NCI-H1930 (cell line): ENCODE measurements at regions not wholly inside any gene's neighbourhood (a gene's known extent, or its start where the extent isn't known, plus 50 kb on each side); places are given as distances from the start of the nearest gene placed in this dataset.
A peak's percentile ranks its signal among the peaks of the same experiment; 100 is the strongest.
"Not testable (repeated sequence)": the region's sequence is repeated elsewhere in the genome, so short reads cannot be mapped to it uniquely, and the experiment has no call there.

Source experiments
- DNase-seq, 2 experiments: peaks; one replicate each; lab custom pipeline; 2025; lab: John Stamatoyannopoulos, UW

DNA sequence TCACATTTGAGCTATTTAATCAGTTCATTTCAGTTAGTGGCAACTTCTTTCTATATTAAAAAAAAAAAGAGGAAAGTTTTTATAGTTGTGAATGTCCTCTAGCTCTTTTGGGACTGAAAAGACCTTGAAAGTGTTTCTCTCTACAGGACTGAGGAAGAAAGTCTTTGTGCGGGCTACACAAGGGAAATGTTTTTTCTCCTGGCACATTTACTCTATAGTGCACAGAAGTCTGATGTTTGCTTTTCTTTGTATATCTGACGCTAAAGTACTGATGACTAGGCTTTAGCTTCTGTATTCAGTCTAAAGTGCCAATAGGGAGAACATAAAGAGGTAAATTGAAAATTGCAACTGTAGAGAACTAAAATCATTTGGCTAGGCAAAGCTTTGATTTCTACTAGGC lies 737.4 kb upstream of the LUZP2 start:
- no peak for DNase-seq

GRCh38 chr11:23764286-23764685 lies 732.6 kb upstream of the LUZP2 start:
- DNase-seq: no peak

- DNase-seq: no peak
Measured at GRCh38 chr11:23765682-23766252, 731.1 kb upstream of the LUZP2 start.

DNA sequence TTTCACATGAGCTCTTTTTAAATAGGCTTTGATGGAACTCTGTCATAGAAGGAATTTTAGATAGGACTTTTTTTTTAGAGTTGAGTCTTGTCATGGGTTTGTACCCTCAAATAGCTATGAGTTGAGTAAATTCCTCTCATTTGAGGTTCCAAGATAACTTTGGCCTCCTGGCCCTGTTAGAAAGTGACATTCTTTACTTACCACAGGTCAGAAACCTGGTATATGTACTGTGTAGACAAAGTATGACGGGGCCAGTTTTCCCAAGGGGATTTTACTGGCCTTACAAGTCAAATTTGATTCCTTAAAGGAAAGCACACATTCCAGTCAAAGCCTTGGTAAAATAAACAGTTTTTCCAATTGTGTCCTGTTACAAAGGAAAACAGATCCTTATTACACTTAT lies 729.3 kb upstream of the LUZP2 start:
- no peak for DNase-seq

- DNase-seq: no peak
Measured at GRCh38 chr11:23769214-23769613, 727.6 kb upstream of the LUZP2 start.

- DNase-seq: no peak
Measured at GRCh38 chr11:23772081-23772480, 724.8 kb upstream of the LUZP2 start.

DNA sequence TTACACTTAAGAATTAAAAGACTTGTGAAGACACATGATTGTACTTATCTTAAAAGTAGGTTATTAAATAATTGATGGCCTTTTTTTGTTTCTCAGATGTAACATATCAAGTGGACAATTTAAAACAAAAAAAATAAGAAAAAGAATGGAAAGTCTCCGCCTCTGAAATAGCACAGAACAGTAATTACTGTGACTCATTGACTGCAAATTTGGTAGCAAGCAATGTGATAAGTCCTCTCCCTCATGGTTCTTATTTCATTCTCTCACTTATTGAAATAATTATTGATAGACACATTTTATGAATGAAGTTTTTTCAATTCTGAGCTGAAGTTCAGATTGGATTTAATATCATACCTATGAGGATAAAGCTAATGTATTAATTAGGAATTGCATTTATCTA lies 717.9 kb upstream of the LUZP2 start:
- DNase-seq: no peak

DNA sequence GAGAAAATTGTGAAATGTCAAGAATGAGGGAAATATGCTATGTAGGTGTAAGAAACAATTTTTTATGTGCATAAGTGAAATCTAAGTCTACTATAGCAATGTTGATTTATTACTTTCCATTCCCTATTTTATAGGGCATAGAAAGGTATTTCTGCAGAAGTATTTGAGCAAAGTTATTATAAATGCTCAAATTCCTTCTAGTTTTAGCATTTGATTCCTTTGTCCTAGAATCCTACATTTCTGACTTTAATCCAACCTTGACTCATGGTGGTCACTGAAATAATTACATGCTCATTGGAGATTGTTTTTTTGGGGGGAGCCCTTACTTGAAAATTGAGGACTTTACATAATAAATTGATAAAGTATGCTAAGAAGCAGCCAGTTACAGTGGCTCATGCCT lies 716.6 kb upstream of the LUZP2 start:
- no peak for DNase-seq

DNA sequence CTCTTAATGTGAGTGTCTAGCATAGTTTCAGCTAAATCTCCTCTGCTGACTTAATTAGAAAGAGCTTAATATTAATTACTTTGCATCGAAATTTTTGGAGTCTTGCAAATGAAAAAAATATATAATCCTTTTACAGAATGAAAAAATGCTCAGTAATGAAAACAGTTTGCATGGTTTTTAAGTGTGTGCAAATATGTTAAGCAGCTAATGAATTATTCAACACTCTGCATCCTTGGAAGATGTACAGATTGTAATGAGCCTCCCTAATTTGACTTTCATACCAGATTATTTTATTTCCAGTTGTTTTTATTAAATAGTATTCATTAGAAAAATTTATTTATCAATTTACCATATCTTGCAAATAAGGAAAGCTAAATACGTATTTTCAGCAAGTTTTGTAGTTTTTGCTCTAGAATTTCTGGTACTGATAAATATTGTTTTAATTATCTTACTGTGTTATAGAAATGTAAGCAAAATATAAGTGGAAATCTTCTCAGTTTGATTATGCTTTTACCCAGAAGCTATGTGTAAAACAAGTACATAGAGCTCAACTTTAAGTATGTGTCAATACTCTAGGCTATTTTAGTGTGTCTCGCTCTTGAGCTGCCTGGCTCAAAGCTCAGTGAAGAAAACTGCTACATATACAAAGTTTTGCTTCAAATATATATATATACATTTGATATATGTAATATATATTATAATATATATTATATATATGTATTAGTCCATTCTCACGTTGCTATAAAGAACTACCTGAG lies 714.9 kb upstream of the LUZP2 start:
- no peak for DNase-seq

DNA sequence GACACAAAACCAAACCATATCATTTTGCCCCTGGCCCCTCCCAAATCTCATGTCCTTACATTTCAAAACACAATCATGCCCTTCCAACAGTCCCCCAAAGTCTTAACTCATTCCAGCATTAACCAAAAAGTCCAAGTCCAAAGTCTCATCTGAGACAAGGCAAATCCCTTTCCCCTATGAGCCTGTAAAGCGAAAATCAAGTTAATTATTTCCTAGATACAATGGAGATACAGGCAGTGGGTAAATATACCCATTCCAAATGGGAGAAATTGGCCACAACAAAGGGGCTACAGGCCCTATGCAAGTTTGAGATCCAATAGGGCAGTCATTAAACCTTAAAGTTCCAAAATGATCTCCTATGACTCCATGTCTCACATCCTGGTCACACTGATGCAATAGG lies 709.9 kb upstream of the LUZP2 start:
- not testable (repeated sequence) for DNase-seq

DNA sequence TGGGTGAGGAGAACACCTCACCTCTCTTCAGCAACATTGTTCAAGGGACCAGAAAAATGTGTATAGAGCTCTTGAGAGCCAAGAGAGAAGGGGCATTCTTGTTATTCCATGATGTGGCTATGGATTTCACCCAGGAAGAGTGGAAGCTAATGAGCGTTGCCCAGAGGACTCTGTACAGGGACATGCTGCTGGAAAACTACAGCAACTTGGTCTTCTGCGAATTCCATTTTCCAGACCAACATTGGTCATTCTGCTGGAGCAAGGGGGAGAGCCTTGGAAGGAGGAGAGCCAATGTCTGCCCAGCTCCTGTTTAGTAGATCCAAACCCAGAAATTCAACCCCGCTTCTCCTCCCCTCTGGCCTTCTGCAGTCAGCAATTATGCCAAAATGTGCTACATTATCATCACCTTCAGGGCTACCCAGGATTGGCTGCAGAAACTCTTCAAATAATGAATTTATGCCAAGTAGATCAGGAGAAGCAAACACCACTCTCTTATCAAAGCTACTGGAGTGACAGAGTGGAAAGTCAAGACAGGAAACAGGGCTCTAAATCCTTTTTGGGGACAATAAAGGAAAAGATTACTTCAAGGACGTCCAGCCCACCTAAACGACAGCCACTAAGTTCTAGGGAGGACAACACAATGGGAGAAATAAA lies 707.5 kb upstream of the LUZP2 start:
- no peak for DNase-seq

GRCh38 chr11:23789938-23790371 lies 706.9 kb upstream of the LUZP2 start:
- DNase-seq: no peak

GRCh38 chr11:23797624-23798419 lies 699.0 kb upstream of the LUZP2 start:
- DNase-seq: no peak

DNA sequence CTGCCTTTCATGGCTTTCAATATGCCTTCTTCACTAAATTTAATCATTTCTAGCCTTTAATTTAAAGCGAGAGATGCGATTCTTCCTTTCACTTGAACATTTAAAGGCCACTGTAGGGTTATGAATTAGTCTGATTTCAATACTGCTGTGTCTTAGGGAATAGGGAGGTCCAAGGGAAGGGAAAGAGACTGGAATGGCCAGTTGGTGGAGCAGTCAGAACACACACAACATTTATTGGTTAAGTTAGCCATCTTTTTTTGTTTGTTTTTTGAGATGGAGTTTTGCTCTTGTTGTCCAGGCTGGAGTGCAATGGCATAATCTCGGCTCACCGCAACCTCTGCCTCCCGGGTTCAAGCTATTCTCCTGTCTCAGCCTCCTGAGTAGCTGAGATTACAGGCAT lies 662.5 kb upstream of the LUZP2 start:
- not testable (repeated sequence) for DNase-seq

DNA sequence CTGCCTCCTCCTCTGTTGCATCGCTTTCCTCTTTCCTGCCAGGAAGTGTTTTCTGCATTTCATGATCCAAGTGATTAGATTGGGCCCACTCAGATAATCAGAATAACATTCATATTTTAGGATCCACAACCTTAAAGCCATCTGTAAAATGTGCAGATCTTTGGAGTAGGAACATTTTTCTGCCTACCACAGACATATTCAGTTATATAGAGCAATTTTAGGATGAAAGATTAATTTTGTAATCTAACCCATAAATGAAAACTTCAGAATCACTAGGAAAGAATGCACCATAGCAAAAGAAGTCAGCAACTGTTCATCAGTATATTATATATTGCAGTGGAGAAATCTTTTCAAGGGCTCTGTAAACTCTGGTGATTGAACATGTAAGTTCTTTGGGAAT lies 659.9 kb upstream of the LUZP2 start:
- no peak for DNase-seq

DNA sequence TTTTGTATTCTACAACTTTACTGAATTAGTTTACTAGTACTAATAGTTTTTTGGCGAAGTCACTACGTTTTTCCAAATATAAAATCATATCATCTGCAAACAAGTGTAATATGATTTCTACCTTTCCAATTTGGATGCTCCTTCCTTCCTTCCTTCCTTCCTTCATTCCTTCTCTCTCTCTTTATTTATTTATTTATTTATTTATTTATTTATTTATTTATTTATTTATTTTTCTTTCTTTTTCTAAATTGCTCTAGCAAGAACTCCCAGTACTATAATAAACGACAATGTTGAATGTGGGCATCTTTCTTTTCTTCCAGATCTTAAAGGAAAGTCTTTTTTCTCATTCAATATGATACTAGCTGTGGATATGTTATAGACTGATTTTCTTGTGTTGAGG lies 656.0 kb upstream of the LUZP2 start:
- DNase-seq: no peak

GRCh38 chr11:23846902-23847422 lies 649.9 kb upstream of the LUZP2 start:
- DNase-seq: no peak

- DNase-seq: peak; percentile 14 to 36
Measured at GRCh38 chr11:23851216-23851615, 645.6 kb upstream of the LUZP2 start.

DNA sequence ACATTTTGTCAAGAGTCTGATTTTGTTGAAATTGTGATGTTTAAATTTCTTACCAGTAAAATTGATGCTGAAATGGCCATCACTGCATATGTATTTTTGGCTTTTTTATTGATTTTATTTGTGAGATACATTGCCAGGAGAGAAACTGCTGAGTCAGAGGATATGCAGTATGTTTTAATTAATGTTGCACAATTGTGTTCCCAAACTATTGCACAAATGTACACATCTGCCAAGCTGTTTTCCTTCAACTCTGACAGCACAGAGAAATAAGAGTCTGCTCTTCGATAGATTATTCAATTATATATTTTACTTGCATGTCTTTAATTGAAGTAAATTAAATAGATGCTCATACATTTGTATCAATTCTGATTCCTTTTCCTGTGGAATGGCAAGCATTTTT lies 640.2 kb upstream of the LUZP2 start:
- DNase-seq: no peak

DNA sequence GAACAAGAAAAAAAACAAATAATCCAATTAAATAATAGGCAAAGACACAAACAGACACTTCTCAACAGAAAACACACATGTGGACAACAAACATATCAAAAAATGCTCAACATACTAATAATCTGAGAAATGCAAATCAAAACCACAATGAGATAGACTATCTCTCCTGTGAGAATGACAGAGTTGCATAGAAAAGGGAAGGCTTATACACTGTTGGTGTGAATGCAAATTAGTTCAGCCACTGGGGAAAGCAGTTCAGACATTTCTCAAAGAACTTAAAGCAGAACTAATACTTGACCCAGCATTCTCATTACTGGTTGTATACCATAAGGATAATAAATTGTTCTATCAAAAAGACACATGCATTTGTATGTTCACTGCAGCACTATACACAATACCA lies 637.8 kb upstream of the LUZP2 start:
- DNase-seq: no peak

DNA sequence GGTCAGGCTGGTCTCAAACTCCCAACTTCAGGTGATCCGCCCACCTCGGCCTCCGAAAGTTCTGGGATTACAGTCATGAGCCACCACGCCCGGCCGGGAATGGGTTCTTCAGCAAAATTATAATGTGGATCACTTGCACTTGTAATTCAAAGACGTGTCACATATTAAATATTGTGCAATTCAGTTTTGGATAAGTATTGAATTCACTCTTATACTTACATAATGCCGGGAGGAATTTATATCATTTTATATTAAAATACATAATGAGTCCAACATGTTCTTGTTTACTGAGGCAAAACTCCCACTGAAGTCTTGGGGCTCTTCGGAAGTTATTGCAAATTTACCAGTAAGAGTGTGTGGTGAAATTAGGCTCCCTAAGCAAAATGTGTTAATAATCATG lies 635.2 kb upstream of the LUZP2 start:
- DNase-seq: no peak

DNA sequence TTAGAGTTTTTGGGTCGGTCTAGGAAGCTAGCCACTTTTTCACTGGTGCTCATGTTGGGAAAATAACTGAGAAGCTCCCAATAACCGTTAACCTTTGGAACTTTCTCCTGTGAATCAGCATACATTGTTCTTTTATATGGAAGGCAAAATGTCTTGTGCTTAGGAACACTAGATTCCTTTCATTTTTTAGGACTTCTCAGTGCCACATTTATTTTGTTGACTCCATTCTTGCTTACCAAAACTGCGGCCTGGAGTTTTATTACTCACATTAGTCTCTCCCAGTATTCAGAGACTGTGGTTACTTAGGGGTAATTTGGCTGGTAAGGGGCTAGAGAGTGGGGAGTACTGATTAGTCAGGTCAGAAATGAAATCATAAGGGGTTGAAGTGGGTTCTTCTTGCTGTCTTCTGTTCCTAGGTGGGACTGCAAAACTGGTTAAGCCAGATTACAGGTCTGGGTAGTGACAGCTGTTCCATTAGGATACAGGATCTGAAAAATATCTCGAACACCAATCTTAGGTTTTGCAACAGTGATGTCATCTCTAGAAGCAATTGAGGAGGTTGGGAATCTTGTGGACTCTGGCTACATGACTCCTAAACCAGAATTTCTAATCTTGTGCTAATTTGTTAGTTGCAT lies 631.4 kb upstream of the LUZP2 start:
- DNase-seq: no peak
